AG09319 (cell line): ENCODE measurements at regions not wholly inside any gene's neighbourhood (a gene's known extent, or its start where the extent isn't known, plus 50 kb on each side); places are given as distances from the start of the nearest gene placed in this dataset.

ENCODE experiments used
- DNase-seq: peaks from one replicate; pipeline ENCODE4 v3.0.0-alpha.2; 2010; ENCODE audit warnings: low read depth; ENCODE audit errors: extremely low read depth
- TF ChIP-seq, protein P1 (sequence below): IDR thresholded peaks from 2 replicates; pipeline ENCODE4 v1.5.1; 2011; ENCODE audit warnings: low read depth, mild to moderate bottlenecking, inconsistent platforms, low read length, moderate library complexity

DNA sequence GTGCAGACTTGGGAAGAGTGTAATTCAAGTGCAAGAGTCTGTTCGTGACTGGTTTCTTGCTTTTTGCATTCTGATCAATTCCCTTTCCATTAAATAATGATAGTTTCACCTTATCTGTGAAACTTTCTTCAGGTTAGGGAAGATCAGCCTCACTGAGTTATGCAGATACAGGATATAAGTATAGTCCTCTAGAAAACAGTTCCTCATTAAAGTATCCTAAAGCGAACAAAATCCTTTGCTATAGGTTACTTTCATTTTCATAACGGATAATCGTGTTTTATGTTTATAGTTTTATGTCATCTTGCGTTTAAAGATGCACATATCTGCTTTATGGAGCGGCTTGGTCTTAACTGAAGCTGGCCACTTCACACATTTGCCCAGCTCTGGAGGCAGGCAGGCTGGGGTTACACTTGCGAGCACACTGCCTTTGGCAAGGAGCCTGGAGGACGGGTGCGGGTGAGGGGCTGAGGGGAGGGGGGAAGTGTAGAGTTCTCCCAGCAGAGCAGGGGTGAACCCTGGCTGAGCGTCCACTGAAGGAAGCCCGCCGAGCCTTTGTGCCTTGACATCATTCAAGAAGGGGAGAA lies 123.5 kb upstream of the IFNGR1 start:
- no peak for DNase-seq
- TF ChIP-seq, protein P1, sequence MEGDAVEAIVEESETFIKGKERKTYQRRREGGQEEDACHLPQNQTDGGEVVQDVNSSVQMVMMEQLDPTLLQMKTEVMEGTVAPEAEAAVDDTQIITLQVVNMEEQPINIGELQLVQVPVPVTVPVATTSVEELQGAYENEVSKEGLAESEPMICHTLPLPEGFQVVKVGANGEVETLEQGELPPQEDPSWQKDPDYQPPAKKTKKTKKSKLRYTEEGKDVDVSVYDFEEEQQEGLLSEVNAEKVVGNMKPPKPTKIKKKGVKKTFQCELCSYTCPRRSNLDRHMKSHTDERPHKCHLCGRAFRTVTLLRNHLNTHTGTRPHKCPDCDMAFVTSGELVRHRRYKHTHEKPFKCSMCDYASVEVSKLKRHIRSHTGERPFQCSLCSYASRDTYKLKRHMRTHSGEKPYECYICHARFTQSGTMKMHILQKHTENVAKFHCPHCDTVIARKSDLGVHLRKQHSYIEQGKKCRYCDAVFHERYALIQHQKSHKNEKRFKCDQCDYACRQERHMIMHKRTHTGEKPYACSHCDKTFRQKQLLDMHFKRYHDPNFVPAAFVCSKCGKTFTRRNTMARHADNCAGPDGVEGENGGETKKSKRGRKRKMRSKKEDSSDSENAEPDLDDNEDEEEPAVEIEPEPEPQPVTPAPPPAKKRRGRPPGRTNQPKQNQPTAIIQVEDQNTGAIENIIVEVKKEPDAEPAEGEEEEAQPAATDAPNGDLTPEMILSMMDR, result no peak

DNA sequence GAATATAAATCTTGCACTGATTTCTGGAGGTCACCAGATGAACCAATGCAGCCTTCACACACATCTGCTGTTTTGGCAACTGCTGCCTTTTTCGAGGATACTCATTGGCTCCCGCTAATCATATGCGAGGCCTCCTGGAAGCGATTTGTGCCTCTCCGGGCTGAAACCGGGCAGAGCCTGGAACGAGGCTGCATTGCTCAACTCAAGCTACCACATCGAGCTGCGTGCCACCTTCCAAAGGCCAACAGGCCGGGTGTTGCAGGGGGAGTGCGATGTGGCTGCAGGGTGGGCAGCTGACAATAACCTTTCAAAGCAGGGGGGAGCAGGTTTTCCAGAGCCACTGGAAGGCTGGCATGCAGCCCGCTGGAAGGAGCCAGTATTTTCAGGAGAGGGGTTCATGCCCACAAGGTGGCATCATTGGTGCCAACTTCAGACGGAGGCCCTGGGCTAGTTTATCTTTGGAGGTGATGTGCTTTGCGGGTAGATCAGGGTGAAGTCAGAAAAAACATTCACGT lies 122.6 kb upstream of the IFNGR1 start:
- TF ChIP-seq, protein P1, result no peak; the same call in 1 of the 2 replicates
- DNase-seq, result peak; percentile 78

DNA sequence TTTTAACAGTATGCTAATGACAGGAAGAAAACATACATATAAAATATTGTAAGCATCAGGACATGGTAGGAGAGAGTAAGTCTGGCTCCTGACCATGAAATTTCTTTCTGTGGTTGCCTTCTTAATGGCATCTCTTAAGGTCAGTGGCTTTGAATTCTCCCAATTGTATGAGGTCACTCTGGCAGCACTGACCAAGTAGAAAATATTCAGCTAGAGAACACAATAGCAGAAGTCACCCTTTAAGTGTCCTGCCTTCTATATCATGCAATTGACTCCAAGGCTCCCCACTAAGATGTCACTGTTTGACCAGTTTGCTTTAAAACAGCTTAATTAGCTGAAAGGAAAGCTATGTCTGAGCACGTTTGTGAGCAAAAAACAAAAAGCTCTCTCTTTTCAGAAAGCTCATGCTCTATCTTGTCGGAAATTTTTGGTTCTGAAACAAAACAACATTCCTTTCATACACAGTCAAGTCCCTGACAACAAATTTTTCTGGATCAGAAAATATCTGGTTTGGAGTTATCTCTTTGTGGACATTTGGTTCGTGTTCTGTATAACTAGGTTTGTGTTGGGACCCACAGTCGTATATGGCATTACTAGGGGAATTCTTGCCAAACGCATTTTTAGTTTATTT lies 120.9 kb upstream of the IFNGR1 start:
- no peak for DNase-seq
- TF ChIP-seq, protein P1, result no peak

DNA sequence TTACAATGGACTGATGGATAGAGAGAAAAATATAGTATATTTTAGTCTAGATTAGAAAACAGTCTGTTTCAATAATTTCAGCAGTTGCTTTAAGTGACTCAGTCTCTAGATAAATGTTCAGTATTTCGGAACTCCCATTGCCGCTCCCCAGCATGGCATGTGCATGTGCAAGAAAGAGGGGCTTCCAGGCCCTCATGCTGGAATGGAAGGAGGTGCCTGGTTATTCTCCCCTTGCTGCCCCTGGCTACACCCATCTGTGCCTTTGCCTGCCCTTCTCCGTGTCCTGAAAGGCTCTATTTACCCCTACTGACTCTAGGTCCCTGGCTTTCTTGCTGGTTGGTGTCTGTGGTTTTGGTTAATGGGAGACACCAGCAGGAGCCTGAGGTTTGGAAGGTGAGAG lies 115.7 kb upstream of the IFNGR1 start:
- no peak for DNase-seq
- TF ChIP-seq, protein P1, result no peak

DNA sequence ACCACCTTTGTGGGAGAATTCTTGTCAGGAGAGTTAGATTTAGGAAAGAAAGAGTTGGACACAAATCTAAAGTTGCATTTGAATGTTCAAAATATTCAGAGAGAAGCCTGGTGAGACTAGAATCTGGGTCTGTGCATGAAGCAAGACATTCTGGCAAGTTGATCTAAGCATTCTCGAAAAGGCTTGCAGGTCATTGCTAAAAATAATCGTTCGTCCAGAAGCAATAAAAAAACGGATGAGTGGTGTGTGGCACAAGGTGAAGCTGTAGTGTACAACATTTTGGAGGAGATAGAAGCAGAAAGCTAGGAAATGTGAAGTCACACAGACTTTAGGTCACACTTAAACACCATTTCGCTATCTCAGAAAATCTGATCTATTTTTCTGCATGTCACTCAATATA lies 114.9 kb upstream of the IFNGR1 start:
- TF ChIP-seq, protein P1, result no peak
- DNase-seq, result no peak

DNA sequence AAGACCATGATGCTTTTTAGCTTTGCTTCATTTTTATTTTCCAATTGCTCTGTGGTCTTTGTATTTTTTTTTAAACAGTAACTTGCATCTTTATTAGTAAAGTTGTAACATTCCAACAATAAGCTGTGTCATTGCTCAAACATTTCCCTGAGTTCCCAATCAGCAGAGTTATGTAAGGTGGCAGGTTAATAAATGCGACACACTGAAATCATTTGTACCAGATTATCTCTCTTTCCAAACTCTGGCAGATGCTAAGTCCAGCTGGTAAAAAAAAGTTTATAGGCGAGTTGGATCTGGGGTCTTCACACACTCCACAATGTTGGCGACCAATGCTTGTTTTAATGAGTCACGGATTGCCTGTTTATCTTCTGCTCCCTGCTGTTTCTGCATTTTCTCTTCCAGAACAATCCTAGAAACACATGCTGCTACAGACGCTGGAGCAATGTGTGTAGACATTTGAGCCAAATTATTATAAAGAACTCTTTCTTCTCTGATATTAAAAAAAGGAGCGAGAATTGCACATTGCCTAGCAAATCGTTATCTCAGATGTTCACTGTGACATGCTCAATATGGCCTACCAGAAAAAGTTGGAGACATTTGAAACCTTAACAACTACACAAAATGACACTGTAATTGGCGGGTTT lies 113.6 kb upstream of the IFNGR1 start:
- TF ChIP-seq, protein P1, result no peak
- peak; percentile 15 for DNase-seq

DNA sequence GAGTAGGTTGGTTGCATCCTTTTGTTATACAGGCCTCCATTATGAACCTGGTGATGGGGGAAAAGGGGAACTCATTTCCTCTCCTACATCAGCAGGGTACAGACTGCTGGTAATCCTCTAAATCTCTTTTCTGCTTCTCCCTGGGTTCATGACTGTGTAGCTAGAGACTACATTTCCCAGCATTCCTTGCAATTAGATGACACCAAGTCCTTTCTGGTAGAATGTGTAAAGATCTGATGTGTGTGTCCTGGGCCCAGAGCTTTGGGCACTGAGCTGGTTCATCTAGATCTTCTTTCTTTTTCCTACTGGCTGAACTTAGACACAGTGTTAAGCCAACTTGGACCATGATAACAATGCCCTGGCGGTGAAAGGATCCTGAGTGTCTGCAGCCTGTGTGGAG lies 104.7 kb upstream of the IFNGR1 start:
- TF ChIP-seq, protein P1, result no peak
- DNase-seq, result no peak
